ENCODE measurements at regions not wholly inside any gene's neighbourhood (a gene's known extent, or its start where the extent isn't known, plus 50 kb on each side); places are given as distances from the start of the nearest gene placed in this dataset.

- no peak for TF ChIP-seq MXI1 (IDR thresholded peaks at IDR 0.05; ENCODE audit: low read depth, low read length)
- TF ChIP-seq SMC3 (IDR thresholded peaks at IDR 0.05; ENCODE audit: borderline replicate concordance, low read length): no peak
- TF ChIP-seq ATF7 (IDR thresholded peaks at IDR 0.05; ENCODE audit: low read depth): no peak
- TF ChIP-seq BRCA1 (IDR thresholded peaks at IDR 0.05; ENCODE audit: low read depth, low read length): no peak
- TF ChIP-seq FOXM1 (IDR thresholded peaks at IDR 0.05; ENCODE audit: low read depth, low read length): no peak
- TF ChIP-seq EZH2 (IDR thresholded peaks at IDR 0.05; ENCODE audit: borderline replicate concordance, control insufficient read depth, low read depth, low read length): no peak
- TF ChIP-seq CBX3 (IDR thresholded peaks at IDR 0.05; ENCODE audit: borderline replicate concordance, low read depth): no peak
- no peak for TF ChIP-seq RB1 (IDR thresholded peaks at IDR 0.05; ENCODE audit: borderline replicate concordance)
- TF ChIP-seq EGR1 (IDR thresholded peaks at IDR 0.05; ENCODE audit: borderline replicate concordance in 1 of 2, low read depth in 2 of 2, low read length in 2 of 2): no peak
- TF ChIP-seq SUPT20H (IDR thresholded peaks at IDR 0.05; ENCODE audit: borderline replicate concordance, control insufficient read depth, low read depth, low read length): no peak
- TF ChIP-seq IKZF1 (conservative IDR thresholded peaks at IDR 0.05): no peak
These were observed 1315.4 kb downstream of the PCDH9 start (continued) for GRCh38 chr13:65914716-65915115.

- WGBS (ENCODE audit: insufficient coverage, insufficient replicate concordance, low lambda C conversion rate, missing lambda C conversion rate): 0% methylated on average over 2 of the region's 2 CpGs
- SMC1A ChIA-PET (ENCODE audit: uncharacterized antibody, unreplicated experiment): no interaction called here
- no peak overlapping the region for H3K4me3 ChIP-seq
- POLR2A ChIA-PET: no interaction called here
- H3K79me2 ChIP-seq (ENCODE audit: control insufficient read depth, insufficient read depth, low read length): no peaks in the 10 kb centered on the region
- intact Hi-C loops (cut with micrococcal nuclease; ENCODE audit: unreplicated experiment) (no loop called here), in situ Hi-C loops (cut with MboI) (no loop called here)
- no peaks in the 10 kb centered on the region for H3K36me3 ChIP-seq (ENCODE audit: control insufficient read depth in 2 of 2, insufficient read depth in 2 of 2, low read length in 1 of 2)
- no peak overlapping the region for H3K27ac ChIP-seq (ENCODE audit: control insufficient read depth, insufficient read depth)
- H3K27me3 ChIP-seq (replicated peaks in 1 of 2; ENCODE audit: control insufficient read depth in 2 of 2, insufficient read depth in 2 of 2, low read length in 1 of 2): no peaks in the 10 kb centered on the region
- H3K9ac ChIP-seq (ENCODE audit: control insufficient read depth, insufficient read depth, low read length): no peak overlapping the region
- no peaks in the 10 kb centered on the region; the same call in 2 of the 3 replicates for H3K9me3 ChIP-seq (replicated peaks; ENCODE audit: control insufficient read depth, insufficient read depth, low read length)
- no peak overlapping the region for H3K4me2 ChIP-seq (ENCODE audit: control insufficient read depth, insufficient read depth)
- no TSS peak for BruUV-seq (replicated peaks)
- ATAC-seq: no peak
- no peak for DNase-seq (ENCODE audit: low read depth, low spot score)
- no peak for FAIRE-seq
- CTCF ChIA-PET: no interaction called here
- no peak overlapping the region for H2AFZ ChIP-seq (ENCODE audit: control insufficient read depth, low read depth, low read length)
- RAD21 ChIA-PET (ENCODE audit: unreplicated experiment): no interaction called here
- H4K20me1 ChIP-seq (ENCODE audit: control insufficient read depth, insufficient read depth): no peaks in the 10 kb centered on the region
- no peaks in the 10 kb centered on the region for H3K4me1 ChIP-seq (ENCODE audit: control insufficient read depth, insufficient read depth, low read length)
- no peak for TF ChIP-seq RB1 (IDR thresholded peaks at IDR 0.05; ENCODE audit: borderline replicate concordance)
- TF ChIP-seq CUX1 (IDR thresholded peaks at IDR 0.05; ENCODE audit: insufficient replicate concordance, low read depth, low read length): no peak
- TF ChIP-seq JUNB (IDR thresholded peaks at IDR 0.05): no peak
- no peak for TF ChIP-seq POLR2AphosphoS5 (IDR thresholded peaks at IDR 0.05; ENCODE audit: low read length)
- no peak for TF ChIP-seq SP1 (IDR thresholded peaks at IDR 0.05; ENCODE audit: low read depth, low read length)
- no peak for TF ChIP-seq ATF2 (IDR thresholded peaks at IDR 0.05; ENCODE audit: low read length)
- no peak for TF ChIP-seq BACH1 (IDR thresholded peaks at IDR 0.05; ENCODE audit: borderline replicate concordance)
- TF ChIP-seq ZNF217 (IDR thresholded peaks at IDR 0.05): no peak
These were observed 1317.0 kb downstream of the PCDH9 start for GRCh38 chr13:65913173-65913572.
